LNCAP (cell line): ENCODE measurements at regions not wholly inside any gene's neighbourhood (a gene's known extent, or its start where the extent isn't known, plus 50 kb on each side); places are given as distances from the start of the nearest gene placed in this dataset.

Experiments used
- TF ChIP-seq, protein P1 (sequence below): fragments of 450-650 bp; IDR thresholded peaks from 2 replicates; pipeline ENCODE4 v1.5.1; 2017; ENCODE audit warnings: mild to moderate bottlenecking

DNA sequence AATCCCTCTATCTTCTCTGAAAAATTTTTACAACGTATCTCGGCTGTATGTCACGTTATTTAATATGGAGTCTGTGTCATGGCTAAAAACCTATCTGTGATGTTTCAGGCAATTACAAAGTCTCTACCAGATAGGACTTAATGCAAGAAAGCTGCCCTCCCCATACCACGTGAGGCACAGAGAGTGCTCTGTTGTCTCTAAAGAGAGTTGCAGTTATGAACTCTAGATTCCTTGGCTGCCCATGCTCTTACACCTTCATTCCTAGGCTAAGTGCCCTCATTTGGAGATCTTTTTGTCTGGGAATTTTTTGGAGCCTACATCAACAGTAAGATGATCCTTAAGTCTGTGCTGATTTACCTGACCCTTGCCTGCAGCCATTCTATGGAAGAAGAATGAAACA is 935.9 kb downstream of the C4orf33 start:
- TF ChIP-seq, protein P1, sequence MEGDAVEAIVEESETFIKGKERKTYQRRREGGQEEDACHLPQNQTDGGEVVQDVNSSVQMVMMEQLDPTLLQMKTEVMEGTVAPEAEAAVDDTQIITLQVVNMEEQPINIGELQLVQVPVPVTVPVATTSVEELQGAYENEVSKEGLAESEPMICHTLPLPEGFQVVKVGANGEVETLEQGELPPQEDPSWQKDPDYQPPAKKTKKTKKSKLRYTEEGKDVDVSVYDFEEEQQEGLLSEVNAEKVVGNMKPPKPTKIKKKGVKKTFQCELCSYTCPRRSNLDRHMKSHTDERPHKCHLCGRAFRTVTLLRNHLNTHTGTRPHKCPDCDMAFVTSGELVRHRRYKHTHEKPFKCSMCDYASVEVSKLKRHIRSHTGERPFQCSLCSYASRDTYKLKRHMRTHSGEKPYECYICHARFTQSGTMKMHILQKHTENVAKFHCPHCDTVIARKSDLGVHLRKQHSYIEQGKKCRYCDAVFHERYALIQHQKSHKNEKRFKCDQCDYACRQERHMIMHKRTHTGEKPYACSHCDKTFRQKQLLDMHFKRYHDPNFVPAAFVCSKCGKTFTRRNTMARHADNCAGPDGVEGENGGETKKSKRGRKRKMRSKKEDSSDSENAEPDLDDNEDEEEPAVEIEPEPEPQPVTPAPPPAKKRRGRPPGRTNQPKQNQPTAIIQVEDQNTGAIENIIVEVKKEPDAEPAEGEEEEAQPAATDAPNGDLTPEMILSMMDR: no peak

GRCh38 chr4:130034876-130035275 is 938.9 kb downstream of the C4orf33 start:
- TF ChIP-seq, protein P1: no peak

DNA sequence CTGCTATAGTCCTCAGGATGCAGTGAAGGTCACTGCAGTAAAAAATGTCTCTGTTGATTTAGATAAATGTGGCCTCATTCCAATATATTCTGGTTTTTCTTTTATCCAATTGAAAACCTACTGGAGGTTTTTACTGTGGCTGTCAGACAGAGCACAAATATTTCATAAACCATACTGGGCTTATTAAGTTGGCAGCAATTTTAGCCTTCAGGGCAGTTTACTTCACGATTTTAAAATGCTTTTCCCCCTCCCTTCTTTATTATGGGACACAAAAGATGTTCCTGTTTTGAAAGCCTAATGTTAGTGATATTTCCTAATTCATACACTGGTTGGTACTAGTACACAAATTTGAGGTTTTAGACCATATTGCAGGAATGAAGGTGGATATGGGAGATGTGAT is 939.4 kb downstream of the C4orf33 start:
- TF ChIP-seq, protein P1: no peak

- TF ChIP-seq, protein P1: no peak
Measured at GRCh38 chr4:130043732-130044160, 947.8 kb downstream of the C4orf33 start.

GRCh38 chr4:130044788-130045531 is 949.0 kb downstream of the C4orf33 start:
- TF ChIP-seq, protein P1: no peak

DNA sequence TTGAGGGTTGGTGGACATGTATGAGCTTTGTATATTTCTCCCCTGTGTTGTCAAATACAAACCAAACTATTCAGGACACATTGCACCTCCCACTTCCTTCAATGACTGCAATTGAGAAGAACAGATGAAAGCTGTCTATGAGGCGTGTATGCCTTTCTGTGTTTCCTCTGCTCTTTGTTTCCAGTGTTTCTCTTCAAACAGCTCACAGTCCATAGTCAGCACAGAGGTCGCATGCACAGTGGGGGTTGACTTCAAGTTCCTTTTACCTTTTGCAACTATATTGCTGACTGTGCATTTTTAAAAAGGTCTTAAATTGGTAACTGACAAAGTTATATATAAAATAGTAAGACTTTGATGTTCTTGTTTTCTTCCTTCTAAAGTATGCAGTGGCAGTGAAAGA is 957.8 kb downstream of the C4orf33 start:
- TF ChIP-seq, protein P1: no peak

DNA sequence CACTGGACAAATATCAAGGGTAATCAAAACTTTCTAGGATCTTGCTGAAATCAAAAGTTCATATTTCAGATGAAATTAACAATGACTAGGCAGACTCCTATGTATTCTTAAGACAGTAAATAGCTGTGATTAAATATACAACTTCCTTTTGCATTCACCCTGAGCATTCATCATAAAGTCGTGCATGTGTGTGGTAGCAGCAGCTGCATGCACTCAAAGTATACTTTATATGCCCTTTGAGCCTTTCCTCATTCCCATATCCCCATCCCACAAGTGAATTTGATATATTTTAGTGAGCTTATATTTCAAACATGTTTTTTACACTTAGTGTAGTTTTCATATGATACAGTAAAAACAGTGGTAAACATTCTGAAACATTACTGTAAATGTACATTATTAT is 959.0 kb downstream of the C4orf33 start:
- TF ChIP-seq, protein P1: no peak

- TF ChIP-seq, protein P1: no peak
Measured at GRCh38 chr4:130056286-130056685, 960.3 kb downstream of the C4orf33 start.
